SK-N-MC (cell line): ENCODE measurements at regions not wholly inside any gene's neighbourhood (a gene's known extent, or its start where the extent isn't known, plus 50 kb on each side); places are given as distances from the start of the nearest gene placed in this dataset.

ENCODE experiments used
- EZH2 ChIP-seq: fragments of 200-600 bp; sonication (generic); IDR thresholded peaks from one replicate; pipeline ENCODE4 v1.6.1; 2017; ENCODE audit warnings: antibody characterized with exemption
- POLR2AphosphoS5 ChIP-seq: IDR thresholded peaks from 2 replicates; pipeline ENCODE4 v1.6.1; 2012; ENCODE audit warnings: mild to moderate bottlenecking, low read depth, low read length, borderline replicate concordance

- TF ChIP-seq POLR2AphosphoS5 = no peak
- no peak for TF ChIP-seq EZH2
These were observed 140.1 kb upstream of the FRG1 start for GRCh38 chr4:189800545-189801088.
